Epithelial cell of proximal tubule (primary cell): ENCODE measurements at regions not wholly inside any gene's neighbourhood (a gene's known extent, or its start where the extent isn't known, plus 50 kb on each side); places are given as distances from the start of the nearest gene placed in this dataset.

Experiments
- DNase-seq: peaks from one replicate; pipeline ENCODE4 v3.0.0-alpha.2; 2011; ENCODE audit warnings: low read depth
- H3K4me3 ChIP-seq: 2 replicates; pipeline ENCODE4 v1.5.1; 2011; ENCODE audit warnings: low read depth, mild to moderate bottlenecking, low read length
- TF ChIP-seq, protein P1 (sequence below): conservative IDR thresholded peaks from 2 replicates; pipeline ENCODE4 v1.5.1; 2012; ENCODE audit warnings: low read depth, mild to moderate bottlenecking, low read length

DNA sequence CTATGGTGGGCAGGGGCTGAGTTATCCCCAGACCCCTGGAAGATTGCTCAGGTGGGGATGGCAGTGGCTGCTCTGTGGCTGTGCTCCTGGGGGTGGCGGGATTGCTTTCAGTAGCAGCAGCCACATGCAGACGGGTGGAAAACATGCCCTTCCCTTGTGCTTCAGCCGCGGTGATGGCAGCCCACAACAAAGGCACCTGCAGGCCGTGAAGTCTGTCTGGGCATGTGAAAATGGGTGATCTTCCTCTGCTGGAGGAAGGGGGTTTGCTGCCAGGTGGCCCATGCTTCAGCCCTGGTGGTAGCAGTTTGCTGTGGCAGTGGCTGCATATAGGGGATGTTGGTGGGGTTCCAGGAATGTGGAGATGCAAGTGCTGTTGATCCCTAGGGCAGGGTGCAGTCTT lies 326.2 kb upstream of the RGS6 start:
- DNase-seq, result no peak
- TF ChIP-seq, protein P1, sequence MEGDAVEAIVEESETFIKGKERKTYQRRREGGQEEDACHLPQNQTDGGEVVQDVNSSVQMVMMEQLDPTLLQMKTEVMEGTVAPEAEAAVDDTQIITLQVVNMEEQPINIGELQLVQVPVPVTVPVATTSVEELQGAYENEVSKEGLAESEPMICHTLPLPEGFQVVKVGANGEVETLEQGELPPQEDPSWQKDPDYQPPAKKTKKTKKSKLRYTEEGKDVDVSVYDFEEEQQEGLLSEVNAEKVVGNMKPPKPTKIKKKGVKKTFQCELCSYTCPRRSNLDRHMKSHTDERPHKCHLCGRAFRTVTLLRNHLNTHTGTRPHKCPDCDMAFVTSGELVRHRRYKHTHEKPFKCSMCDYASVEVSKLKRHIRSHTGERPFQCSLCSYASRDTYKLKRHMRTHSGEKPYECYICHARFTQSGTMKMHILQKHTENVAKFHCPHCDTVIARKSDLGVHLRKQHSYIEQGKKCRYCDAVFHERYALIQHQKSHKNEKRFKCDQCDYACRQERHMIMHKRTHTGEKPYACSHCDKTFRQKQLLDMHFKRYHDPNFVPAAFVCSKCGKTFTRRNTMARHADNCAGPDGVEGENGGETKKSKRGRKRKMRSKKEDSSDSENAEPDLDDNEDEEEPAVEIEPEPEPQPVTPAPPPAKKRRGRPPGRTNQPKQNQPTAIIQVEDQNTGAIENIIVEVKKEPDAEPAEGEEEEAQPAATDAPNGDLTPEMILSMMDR, result no peak
- H3K4me3 ChIP-seq, result no peak overlapping the region

DNA sequence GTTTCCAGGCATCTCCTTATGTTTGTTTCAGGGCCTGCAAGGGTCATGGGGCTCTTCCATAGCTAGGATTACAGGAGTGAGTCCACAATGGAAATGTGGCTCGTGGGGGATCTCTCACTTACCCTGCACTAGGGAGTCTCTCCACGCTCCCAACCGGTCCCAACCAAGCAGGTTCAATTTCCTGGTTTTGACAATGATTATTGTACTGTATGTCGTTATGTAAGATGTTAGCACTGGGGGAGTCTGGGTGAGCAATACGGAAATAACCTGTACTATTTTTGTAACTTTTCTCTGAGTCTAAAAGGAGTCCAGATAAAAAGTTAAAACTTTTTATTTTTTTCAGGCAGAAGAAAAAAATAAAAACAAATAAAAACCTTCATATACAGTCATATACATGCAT lies 325.7 kb upstream of the RGS6 start:
- no peak overlapping the region for H3K4me3 ChIP-seq
- DNase-seq, result no peak
- TF ChIP-seq, protein P1, result no peak

DNA sequence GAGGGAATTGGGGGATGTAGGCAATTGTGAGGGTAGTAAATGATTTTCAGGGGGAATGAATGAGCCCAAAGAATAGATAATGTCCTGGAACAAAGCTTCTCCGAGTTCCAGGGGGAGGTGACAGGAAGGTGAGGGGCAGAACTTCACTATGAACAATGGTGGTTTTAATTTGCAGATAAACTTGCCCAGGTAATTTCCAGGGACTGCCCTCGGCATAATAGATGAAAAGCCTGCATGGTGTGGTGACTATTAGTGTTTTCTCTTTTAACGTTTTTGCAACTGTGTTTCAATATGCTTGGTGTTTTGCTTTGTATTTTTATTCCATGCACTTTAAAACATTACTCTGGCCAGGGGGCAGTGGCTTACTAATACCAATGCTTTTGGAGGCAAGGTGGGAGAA lies 325.2 kb upstream of the RGS6 start:
- TF ChIP-seq, protein P1, result no peak
- DNase-seq, result no peak
- no peak overlapping the region for H3K4me3 ChIP-seq

DNA sequence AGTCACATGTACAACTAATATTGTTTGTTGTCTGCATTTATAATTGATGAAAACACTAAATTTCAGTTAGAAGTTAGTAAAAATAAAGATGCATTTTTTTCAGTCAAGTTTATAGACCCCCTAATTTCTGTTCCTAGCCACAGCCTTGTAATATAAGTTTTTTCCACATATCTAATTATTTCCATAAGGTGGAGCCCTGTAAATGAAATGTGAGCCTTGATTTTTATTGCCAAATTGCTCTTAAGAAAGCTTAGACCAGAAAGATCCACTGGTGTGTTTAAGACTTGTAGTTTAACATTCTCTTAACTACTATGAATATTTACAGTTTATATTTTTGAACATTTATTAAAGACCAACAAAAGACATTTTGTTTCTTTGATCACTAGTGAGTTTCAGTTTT lies 322.1 kb upstream of the RGS6 start:
- no peak for DNase-seq
- TF ChIP-seq, protein P1, result no peak
- H3K4me3 ChIP-seq, result no peak overlapping the region

DNA sequence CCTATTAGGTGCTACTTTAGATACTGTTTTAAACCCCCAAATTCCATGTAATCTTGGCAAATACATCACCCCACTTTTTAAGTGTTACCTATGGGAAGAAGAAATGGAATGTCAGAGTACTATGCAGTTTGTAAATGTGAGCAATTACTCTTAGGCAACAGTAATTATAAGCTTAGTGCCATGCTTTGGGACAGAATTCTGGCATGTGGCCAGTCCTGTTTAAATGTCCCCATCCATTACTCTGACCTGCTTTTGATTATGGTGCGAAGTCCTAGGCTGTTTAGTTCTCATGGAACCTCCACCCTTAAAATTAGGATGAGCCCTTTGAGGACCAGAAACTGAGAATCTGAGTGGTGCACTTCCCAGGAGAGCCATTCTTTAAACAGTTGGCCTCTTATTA lies 321.4 kb upstream of the RGS6 start:
- TF ChIP-seq, protein P1, result no peak
- H3K4me3 ChIP-seq, result no peak overlapping the region
- no peak for DNase-seq

DNA sequence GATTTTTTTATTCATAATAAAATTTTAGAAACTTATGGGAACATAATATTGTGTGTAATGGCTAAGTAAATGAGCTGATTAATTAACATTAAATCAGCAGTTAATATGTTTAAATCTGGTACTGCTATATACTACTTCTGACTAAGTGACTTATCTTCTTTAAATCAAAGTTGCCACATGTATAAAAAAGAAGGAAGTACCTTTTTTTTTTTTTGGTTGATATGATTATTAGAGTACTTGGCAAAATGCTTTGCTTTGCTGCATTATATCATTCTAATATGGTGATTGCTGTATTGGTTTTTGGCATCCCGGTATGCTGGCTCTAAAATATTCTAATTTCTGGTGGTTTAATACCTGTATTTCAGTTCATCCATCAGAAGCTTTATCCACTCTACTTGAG lies 319.1 kb upstream of the RGS6 start:
- no peak overlapping the region for H3K4me3 ChIP-seq
- TF ChIP-seq, protein P1, result no peak
- DNase-seq, result no peak

DNA sequence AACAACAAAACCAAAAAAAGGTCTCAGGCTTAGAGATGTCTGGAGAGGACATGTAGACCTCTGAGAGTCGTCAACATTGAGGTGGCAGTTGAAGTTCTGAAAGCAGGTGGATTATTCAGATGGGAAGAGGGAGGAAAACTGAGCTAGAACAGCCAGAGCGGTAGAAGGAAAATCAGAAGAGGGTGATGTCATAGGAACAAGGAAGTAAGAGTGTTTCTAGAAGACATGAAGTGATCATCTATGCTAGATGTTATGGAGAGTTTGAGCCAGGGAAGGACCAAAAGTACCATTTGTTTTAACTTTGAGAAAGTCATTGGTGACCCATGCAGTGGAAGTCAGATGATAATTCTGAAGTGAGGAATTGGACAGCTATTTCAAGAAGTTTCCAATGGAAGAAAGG lies 316.2 kb upstream of the RGS6 start:
- TF ChIP-seq, protein P1, result no peak
- H3K4me3 ChIP-seq, result no peak overlapping the region
- no peak for DNase-seq
